Activated T-cell treated with anti-CD3 and anti-CD28 coated beads for 24 hours (primary cell): ENCODE measurements at regions not wholly inside any gene's neighbourhood (a gene's known extent, or its start where the extent isn't known, plus 50 kb on each side); places are given as distances from the start of the nearest gene placed in this dataset.
"Not testable (repeated sequence)": the region's sequence is repeated elsewhere in the genome, so short reads cannot be mapped to it uniquely, and the experiment has no call there.

Experiments used
- DNase-seq: peaks from one replicate; pipeline ENCODE4 v3.0.0-alpha.2; 2020; ENCODE audit warnings: low read depth

DNA sequence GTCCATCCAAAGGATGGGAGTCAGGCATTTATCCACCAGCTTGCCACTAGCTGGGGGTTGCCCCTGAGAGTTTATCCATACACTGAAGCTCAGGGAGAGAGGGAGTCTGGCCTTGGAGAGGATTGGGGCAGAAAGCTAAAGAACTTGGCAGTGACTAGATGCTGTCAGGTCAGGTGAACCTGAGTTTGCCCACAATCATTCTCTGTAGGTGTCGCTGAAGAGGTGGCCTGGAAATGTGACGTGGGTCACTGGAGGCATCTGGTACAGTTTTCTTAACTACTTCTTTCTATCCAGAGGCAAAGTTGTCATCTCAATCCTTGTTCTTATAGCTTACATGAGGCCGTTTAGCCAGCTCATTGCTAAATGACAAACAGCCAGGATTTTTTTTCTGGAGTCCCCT, 298.0 kb upstream of the CTNNB1 start:
- no peak for DNase-seq

- DNase-seq, result no peak
Observed at GRCh38 chr3:40901796-40902195, 297.5 kb upstream of the CTNNB1 start.

DNA sequence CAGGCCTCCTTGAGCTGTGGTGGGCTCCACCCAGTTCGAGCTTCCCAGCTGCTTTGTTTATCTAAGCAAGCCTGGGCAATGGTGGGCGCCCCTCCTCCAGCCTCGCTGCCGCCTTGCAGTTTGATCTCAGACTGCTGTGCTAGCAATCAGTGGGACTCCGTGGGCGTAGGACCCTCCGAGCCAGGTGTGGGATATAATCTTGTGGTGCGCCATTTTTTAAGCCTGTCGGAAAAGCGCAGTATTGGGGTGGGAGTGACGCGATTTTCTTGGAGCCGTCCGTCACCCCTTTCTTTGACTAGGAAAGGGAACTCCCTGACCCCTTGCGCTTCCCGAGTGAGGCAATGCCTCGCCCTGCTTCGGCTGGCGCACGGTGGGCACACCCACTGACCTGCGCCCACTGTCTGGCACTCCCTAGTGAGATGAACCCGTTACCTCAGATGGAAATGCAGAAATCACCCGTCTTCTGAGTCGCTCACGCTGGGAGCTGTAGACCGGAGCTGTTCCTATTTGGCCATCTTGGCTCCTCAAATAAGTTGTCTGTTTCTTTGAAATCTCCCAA, 291.3 kb upstream of the CTNNB1 start:
- not testable (repeated sequence) for DNase-seq

DNA sequence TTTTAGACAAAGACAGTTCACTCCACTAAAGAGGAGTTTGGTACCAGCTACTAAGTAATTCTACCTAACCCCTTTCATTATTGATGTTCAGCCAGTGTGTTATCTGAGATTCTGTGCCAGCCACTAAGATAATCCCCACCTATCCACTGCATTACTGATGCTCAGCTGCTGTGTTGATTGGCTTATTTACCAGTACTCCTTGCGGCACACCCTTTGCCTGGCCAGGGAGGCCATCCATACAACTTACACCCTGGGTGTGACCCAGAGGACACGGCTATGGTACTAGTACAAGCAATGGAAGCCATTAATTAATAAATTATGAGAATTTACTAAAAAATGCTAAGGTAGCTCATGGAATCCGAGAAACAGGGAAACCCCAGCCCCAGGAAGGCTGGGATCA, 290.7 kb upstream of the CTNNB1 start:
- no peak for DNase-seq

- DNase-seq, result no peak
Observed at GRCh38 chr3:40911264-40911663, 288.0 kb upstream of the CTNNB1 start.

GRCh38 chr3:40911928-40912327, 287.4 kb upstream of the CTNNB1 start:
- DNase-seq, result no peak

GRCh38 chr3:40912461-40912860, 286.8 kb upstream of the CTNNB1 start:
- no peak for DNase-seq

DNA sequence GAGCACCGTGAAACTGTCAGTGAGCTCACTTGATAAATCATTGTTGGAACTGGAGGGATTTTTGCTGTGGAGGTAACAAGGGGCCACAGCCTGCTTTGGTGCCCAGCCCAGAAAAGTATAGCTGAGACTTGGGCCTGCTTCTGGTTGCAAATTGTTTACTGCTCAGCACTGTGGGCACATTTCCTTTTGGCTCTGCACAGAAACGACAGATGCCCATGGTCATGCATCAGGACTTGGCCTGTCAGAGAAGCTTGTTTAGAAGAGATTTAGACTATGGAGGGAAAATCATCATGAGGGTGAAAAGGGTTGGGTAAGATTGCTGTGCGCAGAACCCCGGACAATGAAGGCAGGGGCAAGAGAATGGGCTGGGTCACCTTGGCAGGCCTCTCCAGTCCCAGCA, 286.1 kb upstream of the CTNNB1 start:
- DNase-seq, result no peak

DNA sequence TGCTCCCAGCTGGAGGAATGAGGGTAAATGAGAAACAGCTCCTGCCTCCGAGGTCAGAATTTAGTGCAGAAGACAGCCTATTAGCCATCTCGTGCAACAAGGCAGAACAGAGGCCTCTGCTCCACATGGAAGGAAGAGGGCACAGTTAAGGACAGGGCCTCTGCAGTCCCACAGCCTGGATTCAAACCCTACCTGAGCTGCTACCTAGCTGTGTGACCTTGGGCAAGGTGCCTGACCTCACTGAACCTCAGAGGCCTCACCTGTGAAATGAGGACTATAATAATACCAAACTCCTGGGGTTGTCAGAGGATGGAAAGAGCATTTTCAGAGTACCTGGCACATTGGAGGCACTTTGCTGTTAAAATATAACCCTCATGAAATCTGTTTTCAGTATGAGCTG, 285.7 kb upstream of the CTNNB1 start:
- DNase-seq, result no peak

GRCh38 chr3:40914475-40914874, 284.8 kb upstream of the CTNNB1 start:
- DNase-seq, result no peak

DNA sequence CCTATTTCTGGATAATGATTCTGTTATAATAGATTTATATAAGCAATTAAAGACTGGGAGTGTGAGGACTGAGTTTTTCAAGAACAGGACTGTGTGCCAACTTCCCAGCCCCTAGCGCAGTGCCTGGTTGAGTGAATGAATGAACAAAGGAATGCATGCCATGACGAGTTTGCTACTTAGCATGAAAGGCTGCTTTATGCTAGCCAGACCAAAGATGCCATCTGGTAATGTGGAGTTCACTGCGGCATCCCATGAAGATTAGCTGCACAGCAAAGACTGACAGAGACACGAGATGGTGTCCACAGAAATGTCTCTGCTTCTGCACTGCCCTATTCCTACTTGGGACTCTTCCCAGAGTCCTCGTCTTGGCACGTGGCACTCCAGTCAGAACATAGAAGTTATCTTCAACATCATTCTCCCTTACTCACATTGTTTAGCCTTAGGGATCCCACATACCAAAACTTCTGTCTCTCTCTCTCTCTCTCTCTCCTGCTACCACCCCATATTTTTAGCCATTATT, 283.9 kb upstream of the CTNNB1 start:
- DNase-seq, result no peak

- no peak for DNase-seq
Observed at GRCh38 chr3:40920041-40920440, 279.3 kb upstream of the CTNNB1 start.

GRCh38 chr3:40921251-40921650, 278.1 kb upstream of the CTNNB1 start:
- no peak for DNase-seq

DNA sequence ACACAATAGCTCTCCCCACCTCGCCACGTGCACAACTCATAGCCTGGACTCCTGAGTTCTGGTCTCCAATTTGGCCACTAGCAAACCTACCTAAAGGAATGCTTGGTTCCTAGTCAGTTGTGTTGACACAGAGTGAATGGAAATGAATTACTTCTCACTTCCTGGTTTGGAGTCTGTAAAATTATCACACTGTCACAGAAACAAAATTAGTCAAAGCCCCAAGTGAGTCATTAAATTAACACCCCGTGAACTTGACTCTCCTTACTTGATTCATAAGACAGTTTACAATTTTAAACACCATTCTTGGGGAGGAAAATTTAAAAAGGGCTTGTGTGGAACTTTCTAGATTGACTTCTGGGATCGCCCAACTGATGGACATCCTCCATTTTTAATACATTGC, 276.2 kb upstream of the CTNNB1 start:
- DNase-seq, result no peak

DNA sequence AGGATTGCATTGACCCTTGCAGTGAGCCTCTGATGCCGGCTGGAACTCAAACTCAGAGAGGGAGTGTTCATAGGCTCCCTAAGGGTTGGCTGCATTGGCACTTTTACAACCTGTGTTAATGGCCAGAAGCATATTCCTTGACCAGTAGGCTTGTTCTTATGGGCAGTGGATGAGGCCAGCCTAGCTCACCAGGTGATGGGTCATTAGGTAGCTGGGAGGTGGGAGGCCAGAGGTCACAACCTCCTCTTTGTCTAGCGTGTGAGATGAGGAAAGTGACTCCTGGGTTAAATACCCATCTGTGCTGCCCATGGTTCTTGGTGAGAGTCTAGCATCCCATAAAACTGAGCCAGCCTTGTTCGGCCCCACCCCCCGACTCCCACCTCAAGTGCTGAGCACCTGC, 275.7 kb upstream of the CTNNB1 start:
- DNase-seq, result no peak

- DNase-seq, result no peak
Observed at GRCh38 chr3:40924559-40925141, 274.7 kb upstream of the CTNNB1 start.

GRCh38 chr3:40925231-40925630, 274.1 kb upstream of the CTNNB1 start:
- no peak for DNase-seq

DNA sequence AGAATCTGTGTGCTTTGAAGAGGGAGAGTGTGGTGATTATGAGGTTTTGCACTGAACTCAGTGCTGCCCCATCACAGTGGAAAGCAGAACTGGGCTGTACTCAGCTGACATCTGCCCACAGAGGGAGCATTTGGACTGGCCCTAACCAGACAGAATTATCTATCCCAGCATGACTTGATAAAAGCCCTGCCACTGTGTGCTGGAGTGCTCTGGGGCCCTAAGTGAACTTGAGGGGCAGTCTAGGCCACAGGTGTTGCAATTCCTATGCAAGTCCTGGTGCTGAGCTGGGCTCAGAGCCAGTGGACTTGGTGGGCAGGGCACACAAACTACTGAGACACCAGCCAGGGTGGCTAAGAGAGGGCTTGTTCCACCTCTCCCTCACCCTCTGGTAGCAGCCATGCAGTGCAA, 269.2 kb upstream of the CTNNB1 start:
- no peak for DNase-seq

- no peak for DNase-seq
Observed at GRCh38 chr3:40930756-40931155, 268.5 kb upstream of the CTNNB1 start.

- no peak for DNase-seq
Observed at GRCh38 chr3:40938591-40938990, 260.7 kb upstream of the CTNNB1 start.

- no peak for DNase-seq
Observed at GRCh38 chr3:40939030-40939740, 260.1 kb upstream of the CTNNB1 start.

- DNase-seq, result no peak
Observed at GRCh38 chr3:40939741-40940130, 259.6 kb upstream of the CTNNB1 start.

DNA sequence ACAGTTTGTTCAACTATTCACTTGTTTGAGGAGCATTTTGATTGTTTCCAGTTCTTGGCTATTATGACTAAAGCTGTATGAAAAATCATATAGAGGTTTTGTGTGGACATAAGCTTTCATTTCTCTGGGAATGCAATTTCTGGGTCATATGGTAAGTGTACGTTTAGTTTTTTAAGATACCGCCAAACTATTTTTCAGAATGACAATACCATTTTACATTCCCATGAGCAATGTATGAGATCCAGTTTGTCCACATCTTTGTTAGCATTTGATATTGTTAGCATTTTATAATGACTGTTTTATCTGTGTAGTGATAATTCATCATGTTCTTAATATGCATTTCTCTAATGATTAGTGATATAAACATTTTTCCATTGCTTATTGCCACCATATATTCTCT, 258.7 kb upstream of the CTNNB1 start:
- DNase-seq, result no peak

- not testable (repeated sequence) for DNase-seq
Observed at GRCh38 chr3:40947022-40947421, 252.3 kb upstream of the CTNNB1 start.
